ENCODE measurements at regions not wholly inside any gene's neighbourhood (a gene's known extent, or its start where the extent isn't known, plus 50 kb on each side); places are given as distances from the start of the nearest gene placed in this dataset.

DNA sequence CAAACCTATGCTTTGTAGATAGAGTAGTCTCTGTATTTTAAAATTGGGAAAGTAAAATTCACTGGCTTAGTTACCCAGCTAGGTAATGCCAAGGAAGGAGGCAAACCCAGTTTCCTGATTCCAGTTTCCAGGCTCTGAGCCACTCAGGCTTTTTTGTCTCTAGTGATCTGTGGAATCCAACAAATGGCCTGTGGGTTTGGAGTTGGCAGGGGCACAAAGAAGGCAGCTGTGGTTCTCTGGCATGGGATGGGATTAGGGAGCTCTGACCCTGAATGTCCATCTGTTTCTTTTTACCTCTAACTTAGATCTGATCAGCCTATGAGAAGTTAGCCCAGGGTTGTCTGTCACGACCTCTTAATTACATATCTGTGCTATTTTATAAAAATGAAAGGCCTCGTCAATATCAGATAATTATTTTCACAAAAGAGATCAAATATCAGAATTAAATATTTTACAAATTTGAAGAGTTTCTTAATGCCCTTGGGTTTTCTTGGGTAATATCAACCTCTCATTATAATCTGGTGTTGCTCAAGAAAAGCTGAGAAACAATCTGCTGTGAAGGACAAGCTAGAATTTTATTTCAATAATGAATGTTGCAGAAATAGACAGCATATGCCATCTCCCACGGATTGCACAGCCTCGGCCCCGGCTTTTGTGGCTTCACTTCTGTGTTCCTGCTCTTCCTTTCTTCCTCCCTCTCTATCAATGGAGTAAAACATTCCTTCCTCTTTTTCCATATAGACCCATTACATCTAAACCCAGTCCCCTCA is 63.7 kb upstream of the DAZL start:
- DNase-seq (ENCODE audit: low read depth) = no peak
- TF ChIP-seq, protein P1, sequence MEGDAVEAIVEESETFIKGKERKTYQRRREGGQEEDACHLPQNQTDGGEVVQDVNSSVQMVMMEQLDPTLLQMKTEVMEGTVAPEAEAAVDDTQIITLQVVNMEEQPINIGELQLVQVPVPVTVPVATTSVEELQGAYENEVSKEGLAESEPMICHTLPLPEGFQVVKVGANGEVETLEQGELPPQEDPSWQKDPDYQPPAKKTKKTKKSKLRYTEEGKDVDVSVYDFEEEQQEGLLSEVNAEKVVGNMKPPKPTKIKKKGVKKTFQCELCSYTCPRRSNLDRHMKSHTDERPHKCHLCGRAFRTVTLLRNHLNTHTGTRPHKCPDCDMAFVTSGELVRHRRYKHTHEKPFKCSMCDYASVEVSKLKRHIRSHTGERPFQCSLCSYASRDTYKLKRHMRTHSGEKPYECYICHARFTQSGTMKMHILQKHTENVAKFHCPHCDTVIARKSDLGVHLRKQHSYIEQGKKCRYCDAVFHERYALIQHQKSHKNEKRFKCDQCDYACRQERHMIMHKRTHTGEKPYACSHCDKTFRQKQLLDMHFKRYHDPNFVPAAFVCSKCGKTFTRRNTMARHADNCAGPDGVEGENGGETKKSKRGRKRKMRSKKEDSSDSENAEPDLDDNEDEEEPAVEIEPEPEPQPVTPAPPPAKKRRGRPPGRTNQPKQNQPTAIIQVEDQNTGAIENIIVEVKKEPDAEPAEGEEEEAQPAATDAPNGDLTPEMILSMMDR (IDR thresholded peaks at IDR 0.05; ENCODE audit: low read length, missing control alignments) = no peak
- no peak overlapping the region for H3K4me3 ChIP-seq (replicated peaks; ENCODE audit: low read depth, low read length)

DNA sequence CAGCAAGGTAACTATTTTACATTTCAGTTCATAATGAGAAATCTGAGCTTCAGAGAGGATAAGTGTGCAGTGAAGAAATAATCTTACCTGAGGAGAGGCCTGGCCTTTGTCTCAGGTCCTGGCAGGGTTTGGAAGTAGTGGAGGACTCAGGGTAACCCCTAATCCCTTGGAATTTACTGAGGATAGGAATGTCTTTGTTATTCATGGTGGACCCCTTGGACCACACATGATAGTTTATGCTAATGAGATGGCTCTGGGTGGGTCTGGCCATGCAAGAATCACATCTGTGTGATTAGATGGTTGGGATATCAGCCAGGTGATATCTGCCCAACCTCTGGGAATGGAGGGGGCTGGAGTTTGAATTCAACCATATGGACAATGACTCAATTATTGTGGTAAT is 65.0 kb upstream of the DAZL start:
- TF ChIP-seq, protein P1 (IDR thresholded peaks at IDR 0.05; ENCODE audit: low read length, missing control alignments) = no peak
- DNase-seq (ENCODE audit: low read depth) = no peak
- no peak overlapping the region for H3K4me3 ChIP-seq (replicated peaks; ENCODE audit: low read depth, low read length)

DNA sequence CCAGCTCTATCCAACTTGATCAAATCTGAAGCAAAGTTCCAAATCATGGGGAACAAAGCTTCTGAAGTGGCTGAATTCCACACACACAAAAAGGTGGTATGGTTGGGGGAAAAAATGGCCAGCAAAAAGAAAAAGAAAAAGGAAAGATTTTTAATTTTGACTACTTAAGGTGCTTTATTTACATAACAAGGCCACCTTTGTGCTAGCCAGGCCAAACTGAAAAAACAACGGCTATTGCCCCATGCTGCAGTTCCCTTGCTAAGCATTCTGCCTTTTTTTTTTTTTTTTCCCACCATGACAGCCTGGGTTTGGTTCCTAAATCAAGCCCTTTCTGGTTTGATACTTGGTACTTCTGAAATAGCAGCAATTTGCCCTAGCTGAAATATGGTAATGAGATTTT is 66.5 kb upstream of the DAZL start:
- no peak overlapping the region for H3K4me3 ChIP-seq (replicated peaks; ENCODE audit: low read depth, low read length)
- TF ChIP-seq, protein P1 (IDR thresholded peaks at IDR 0.05; ENCODE audit: low read length, missing control alignments) = no peak
- DNase-seq (ENCODE audit: low read depth) = no peak

DNA sequence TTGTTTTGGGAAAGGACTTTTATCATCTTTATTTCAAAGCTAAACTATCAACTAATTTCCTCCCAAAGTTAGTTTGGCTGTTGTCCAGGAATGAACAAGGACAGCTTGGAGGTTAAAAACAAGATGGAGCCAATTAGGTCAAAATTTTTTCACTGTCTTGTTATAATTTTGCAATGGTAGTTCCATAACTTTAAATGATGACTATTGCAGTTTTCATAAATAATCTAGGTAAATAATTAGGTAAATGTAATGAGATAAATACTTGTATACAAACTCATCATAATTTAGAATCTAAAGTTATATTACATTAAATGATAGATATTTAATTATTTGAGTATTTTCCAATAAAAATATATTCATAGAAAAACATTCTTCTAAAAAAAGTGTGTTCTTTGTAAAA is 68.3 kb upstream of the DAZL start:
- TF ChIP-seq, protein P1 (IDR thresholded peaks at IDR 0.05; ENCODE audit: low read length, missing control alignments) = no peak
- H3K4me3 ChIP-seq (replicated peaks; ENCODE audit: low read depth, low read length) = no peak overlapping the region
- DNase-seq (ENCODE audit: low read depth) = peak; percentile 3

DNA sequence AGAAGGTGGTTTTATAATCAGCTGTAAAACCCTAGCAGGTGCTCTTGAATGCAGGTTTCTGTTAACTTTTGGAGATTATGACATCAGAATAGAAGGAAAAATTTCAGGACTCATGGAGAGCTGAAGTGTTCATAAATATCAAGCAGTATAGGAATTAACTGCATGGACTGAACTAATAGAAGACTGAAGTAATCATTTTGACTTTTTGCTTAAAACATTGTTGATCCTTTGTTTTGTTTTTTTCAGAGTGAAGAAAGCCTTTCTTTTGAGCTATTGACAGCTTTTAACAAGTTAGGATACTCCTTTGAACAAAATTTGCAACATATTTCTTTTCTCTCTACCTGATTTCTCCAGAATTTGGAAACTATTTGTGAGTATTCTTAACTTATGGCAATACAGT is 70.6 kb upstream of the DAZL start:
- TF ChIP-seq, protein P1 (IDR thresholded peaks at IDR 0.05; ENCODE audit: low read length, missing control alignments) = no peak
- no peak for DNase-seq (ENCODE audit: low read depth)
- no peak overlapping the region for H3K4me3 ChIP-seq (replicated peaks; ENCODE audit: low read depth, low read length)

DNA sequence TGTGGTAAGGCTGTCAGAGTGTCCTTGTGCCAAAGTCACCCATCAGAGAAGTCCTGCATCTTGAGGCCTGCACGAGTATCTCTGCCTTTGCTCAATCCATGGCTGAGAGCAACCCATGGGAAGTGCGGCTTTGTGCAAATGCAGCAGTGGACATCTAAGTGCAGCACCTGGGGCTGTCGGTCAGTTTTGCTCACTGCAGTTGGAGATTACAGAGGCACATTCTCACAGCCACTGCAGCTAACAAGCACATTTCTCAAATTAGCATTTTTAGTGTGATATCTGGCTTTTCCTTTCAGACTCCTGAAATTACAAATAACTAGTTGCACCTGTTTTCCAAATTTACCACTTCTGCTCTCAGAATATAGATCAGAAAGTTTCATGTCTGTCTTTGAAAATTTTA is 81.5 kb upstream of the DAZL start:
- TF ChIP-seq, protein P1 (IDR thresholded peaks at IDR 0.05; ENCODE audit: low read length, missing control alignments) = no peak

DNA sequence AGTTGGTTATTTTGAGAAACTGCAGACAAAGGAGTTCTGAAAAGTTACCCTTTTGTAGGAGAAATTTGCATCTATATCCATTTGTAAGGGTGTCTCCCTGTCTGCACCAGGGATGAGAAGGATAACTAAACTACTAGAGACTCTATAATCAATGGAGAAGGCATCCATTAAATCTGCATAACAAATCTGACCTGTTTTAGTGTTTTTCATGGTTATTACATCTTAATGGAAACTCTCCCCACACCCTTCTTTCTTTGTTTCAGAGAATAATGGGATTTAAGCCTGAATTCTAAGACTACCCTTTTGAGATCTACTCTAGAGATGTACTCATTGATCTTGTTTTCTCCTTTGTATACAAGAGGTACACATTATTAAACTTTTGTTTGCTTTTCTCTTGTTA is 82.0 kb upstream of the DAZL start:
- TF ChIP-seq, protein P1 (IDR thresholded peaks at IDR 0.05; ENCODE audit: low read length, missing control alignments) = no peak
- DNase-seq (ENCODE audit: low read depth) = no peak
- no peak overlapping the region for H3K4me3 ChIP-seq (replicated peaks; ENCODE audit: low read depth, low read length)

More for the DNA sequence above, 81.5 kb upstream of the DAZL start:
- no peak overlapping the region for H3K4me3 ChIP-seq (replicated peaks; ENCODE audit: low read depth, low read length)
- DNase-seq (ENCODE audit: low read depth) = no peak
